ENCODE measurements at regions not wholly inside any gene's neighbourhood (a gene's known extent, or its start where the extent isn't known, plus 50 kb on each side); places are given as distances from the start of the nearest gene placed in this dataset.

DNA sequence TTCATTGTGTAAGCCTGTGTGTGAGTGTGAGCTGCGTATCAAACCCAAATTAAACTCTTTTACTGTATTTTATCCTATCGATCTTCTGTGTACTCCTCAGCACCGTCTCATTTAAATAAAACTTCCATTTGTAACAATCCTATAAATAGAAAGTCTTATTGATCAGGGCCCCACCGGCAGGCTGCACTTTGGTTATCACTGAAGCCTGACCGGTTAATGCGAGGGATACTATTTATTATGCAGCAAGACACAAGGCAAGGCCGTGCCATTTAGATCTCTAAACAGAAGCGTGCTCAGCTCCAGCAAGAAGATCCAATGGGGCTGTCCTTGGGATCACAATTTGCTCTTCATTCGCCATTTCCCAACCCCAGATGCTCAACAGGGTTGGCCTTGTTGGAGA is 252.6 kb upstream of the TSHZ3 start:
- DNase-seq (ENCODE audit: low spot score), result no peak

- DNase-seq (ENCODE audit: low spot score), result no peak
Measured at GRCh38 chr19:31602548-31602947, 253.3 kb upstream of the TSHZ3 start.

- DNase-seq (ENCODE audit: low spot score), result no peak
Measured at GRCh38 chr19:31604493-31605040, 255.3 kb upstream of the TSHZ3 start.

GRCh38 chr19:31610018-31610417 is 260.8 kb upstream of the TSHZ3 start:
- no peak for DNase-seq (ENCODE audit: low spot score)

GRCh38 chr19:31611046-31611877 is 262.0 kb upstream of the TSHZ3 start:
- no peak for DNase-seq (ENCODE audit: low spot score)

GRCh38 chr19:31612873-31613272 is 263.6 kb upstream of the TSHZ3 start:
- no peak for DNase-seq (ENCODE audit: low spot score)

DNA sequence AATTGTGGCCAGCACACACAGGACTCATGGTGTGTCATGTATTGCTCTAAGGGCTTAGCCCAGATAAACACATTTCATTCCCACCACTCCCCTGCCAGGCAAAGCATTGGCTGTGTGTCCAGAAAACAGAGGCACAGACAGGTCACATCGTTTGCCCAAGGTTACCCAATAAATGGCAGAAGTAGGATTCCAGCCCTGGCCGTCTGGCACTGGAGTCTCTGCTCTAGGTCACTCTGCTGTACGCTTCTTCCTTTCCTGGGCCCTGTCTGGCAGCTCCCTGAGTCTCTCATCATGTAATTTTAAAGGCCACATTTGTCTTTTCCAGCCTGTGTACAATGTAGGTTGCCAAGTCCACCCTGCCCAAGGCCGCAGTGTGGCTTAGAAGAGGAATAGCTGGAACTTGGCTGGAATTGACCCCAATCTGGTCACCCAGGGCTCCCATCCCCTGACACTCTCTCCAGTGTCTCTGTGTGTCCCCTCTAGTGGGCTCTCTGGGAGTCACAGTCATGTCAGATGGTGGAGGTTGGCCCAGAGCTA is 264.5 kb upstream of the TSHZ3 start:
- no peak for DNase-seq (ENCODE audit: low spot score)

- no peak for DNase-seq (ENCODE audit: low spot score)
Measured at GRCh38 chr19:31616031-31616430, 266.8 kb upstream of the TSHZ3 start.

DNA sequence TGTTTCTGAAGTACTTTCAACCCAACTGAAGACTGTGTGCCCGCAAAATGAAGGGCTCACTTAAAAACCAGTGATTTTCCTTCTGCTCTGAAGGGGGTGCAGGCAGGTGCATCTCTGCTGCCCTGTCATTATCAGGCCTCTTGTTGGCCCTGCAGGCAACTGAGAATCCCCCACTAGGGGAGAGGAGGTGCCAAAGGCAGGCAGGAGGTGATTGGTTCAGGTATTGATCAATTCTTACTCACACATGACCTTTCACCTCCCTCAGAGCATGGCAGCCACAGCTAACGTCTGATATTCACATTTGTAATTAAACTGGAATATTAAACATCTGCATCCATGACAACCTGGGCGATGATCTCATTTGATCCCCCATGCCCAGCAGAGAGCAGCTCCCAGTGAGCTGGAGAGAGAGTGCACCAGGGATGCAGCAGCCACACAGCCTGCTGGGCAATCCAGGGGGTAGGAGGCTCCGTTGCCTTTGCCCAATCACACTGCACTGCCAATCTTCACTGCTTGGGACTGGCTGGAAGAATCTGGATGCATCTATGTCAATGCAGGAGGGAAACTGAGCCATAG is 267.9 kb upstream of the TSHZ3 start:
- no peak for DNase-seq (ENCODE audit: low spot score)

DNA sequence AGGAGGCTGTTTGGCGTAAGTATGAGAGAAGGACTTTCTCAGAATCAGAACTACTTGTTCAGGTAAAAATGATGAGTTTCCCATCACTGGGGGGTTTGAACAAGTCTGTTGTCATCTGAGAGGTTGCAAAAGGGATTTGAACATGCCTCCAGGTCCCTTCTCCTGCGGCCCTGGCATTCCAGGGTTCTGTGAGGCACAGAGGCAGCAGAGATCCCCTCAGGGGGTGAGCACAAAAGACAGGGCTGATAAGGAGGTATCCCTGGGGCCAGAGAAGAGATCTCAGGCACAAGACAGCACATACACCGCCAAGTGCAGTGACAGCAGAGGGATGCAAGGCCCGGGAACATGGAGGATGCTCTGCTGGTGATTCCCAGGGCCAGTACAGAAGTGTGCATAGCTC is 275.8 kb upstream of the TSHZ3 start:
- no peak for DNase-seq (ENCODE audit: low spot score)

DNA sequence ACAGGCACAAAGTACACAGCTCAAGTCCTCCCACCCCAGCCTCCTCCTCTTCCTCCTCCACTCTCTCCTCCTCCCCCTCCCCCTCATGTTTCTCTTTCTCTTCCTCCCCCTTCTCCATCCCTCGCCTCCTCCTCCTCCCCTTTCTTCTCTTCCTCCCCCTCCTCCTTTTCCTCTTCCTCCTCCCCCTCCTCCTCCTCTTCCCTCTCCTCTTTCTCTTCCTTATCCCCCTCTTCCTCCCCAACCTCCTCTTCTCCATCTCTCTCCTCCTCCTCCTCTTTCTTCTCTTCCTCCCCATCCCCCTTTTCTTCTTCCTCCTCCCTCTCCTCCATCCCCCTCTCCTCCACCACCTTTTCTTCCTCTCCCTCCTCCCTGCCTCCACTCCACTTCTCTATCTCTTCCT is 276.3 kb upstream of the TSHZ3 start:
- DNase-seq (ENCODE audit: low spot score), result no peak

GRCh38 chr19:31626941-31627340 is 277.7 kb upstream of the TSHZ3 start:
- DNase-seq (ENCODE audit: low spot score), result no peak

- DNase-seq (ENCODE audit: low spot score), result no peak
Measured at GRCh38 chr19:31627620-31628365, 278.6 kb upstream of the TSHZ3 start.

- no peak for DNase-seq (ENCODE audit: low spot score)
Measured at GRCh38 chr19:31629579-31630363, 280.5 kb upstream of the TSHZ3 start.

GRCh38 chr19:31633014-31633413 is 283.8 kb upstream of the TSHZ3 start:
- no peak for DNase-seq (ENCODE audit: low spot score)

GRCh38 chr19:31639306-31639705 is 290.1 kb upstream of the TSHZ3 start:
- DNase-seq (ENCODE audit: low spot score), result no peak

DNA sequence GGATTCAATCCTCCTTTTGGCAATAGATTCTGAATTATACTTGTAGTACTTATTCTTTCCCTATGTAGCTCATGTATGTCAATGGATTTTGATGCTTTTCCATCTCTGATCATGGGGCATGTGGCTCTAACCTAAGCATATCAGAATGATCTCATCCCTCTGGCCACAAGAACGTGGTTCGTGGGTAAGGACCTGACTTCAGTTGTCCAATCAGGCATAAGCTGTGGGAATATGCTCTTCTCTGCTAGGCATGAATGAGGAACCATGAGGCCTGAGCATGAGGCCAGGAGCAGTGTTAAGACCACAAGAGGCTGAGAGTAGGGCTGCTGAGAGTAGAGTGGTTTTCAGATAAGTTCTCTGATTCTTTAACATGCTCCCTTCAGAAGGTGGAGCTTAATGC is 292.4 kb upstream of the TSHZ3 start:
- no peak for DNase-seq (ENCODE audit: low spot score)

- peak; percentile 9 for DNase-seq (ENCODE audit: low spot score)
Measured at GRCh38 chr19:31648347-31648746, 299.1 kb upstream of the TSHZ3 start.

DNA sequence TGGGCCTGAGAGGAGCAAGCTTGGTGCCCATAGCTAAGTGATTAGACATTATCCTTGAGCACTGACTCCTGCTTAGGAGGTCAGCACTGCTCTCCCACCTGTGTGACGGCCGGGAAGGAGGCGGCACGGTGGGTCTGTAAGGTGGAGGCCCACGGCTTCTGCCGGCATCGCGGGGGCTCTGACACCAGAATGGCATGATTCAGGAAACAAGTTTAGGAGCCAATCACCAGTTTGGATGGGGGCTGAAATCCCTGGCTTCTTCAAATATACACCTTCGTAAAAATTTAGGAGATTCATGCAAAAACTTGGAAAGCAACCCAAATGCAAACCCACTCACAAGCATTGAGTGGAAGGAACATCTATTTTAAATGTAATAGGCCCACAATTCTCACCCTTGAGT is 307.3 kb upstream of the TSHZ3 start:
- no peak for DNase-seq (ENCODE audit: low spot score)

GRCh38 chr19:31658993-31659896 is 310.0 kb upstream of the TSHZ3 start:
- no peak for DNase-seq (ENCODE audit: low spot score)

- DNase-seq (ENCODE audit: low spot score), result no peak
Measured at GRCh38 chr19:31659897-31660210, 310.6 kb upstream of the TSHZ3 start.
